Gastrocnemius medialis (tissue), 4 donors: ENCODE measurements at regions not wholly inside any gene's neighbourhood (a gene's known extent, or its start where the extent isn't known, plus 50 kb on each side); places are given as distances from the start of the nearest gene placed in this dataset.

ENCODE experiments used
- CTCF ChIP-seq, 5 experiments: fragments of 450-650 bp in 3 of 5; fragments of 200-600 bp in 2 of 5; sonication (generic) in 2 of 5; IDR thresholded peaks in 4 of 5; conservative IDR thresholded peaks in 1 of 5; 1 replicate in 4 of 5; 2 replicates in 1 of 5; pipeline ENCODE4 v1.5.1; 2016 to 2019; ENCODE audit warnings: antibody characterized with exemption in 5 of 5, mild to moderate bottlenecking in 3 of 5, moderate library complexity in 3 of 5
- POLR2A ChIP-seq, 2 donors: fragments of 450-650 bp; IDR thresholded peaks; one replicate each; pipeline ENCODE4 v1.6.1; 2017; ENCODE audit warnings: antibody characterized with exemption in 2 of 2, mild to moderate bottlenecking in 2 of 2, moderate library complexity in 2 of 2

- TF ChIP-seq CTCF (IDR thresholded peaks at IDR 0.05 in 4 of 5, conservative IDR thresholded peaks at IDR 0.05 in 1 of 5) (no peak), POLR2A (IDR thresholded peaks at IDR 0.05) (no peak)
Measured at GRCh38 chr10:128296253-128297007, 170.2 kb upstream of the MKI67 start.
